ENCODE measurements at regions not wholly inside any gene's neighbourhood (a gene's known extent, or its start where the extent isn't known, plus 50 kb on each side); places are given as distances from the start of the nearest gene placed in this dataset.

DNA sequence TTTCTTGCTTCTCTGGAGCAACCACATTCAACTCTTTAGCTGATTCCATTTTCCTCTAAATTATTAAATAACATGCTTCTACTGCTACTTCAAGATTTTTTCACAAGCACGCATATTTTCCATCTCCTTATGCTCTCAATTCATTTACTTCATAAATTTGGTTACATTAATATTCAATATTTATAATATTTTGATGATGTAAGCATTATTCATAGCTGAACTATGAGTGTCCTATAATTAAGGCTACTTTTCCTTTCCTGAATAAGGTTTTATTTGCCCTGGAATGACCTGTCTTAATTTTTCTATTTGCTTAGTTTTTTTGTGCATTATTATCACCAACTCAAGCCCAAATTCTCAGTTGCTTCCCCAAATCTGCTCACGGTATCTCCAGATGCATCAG, 109.4 kb upstream of the ADPGK start:
- TF ChIP-seq, protein P1, sequence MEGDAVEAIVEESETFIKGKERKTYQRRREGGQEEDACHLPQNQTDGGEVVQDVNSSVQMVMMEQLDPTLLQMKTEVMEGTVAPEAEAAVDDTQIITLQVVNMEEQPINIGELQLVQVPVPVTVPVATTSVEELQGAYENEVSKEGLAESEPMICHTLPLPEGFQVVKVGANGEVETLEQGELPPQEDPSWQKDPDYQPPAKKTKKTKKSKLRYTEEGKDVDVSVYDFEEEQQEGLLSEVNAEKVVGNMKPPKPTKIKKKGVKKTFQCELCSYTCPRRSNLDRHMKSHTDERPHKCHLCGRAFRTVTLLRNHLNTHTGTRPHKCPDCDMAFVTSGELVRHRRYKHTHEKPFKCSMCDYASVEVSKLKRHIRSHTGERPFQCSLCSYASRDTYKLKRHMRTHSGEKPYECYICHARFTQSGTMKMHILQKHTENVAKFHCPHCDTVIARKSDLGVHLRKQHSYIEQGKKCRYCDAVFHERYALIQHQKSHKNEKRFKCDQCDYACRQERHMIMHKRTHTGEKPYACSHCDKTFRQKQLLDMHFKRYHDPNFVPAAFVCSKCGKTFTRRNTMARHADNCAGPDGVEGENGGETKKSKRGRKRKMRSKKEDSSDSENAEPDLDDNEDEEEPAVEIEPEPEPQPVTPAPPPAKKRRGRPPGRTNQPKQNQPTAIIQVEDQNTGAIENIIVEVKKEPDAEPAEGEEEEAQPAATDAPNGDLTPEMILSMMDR (IDR thresholded peaks at IDR 0.05; ENCODE audit: low read depth, low read length): no peak
- TF ChIP-seq POLR2A (IDR thresholded peaks at IDR 0.05; ENCODE audit: extremely low read depth, insufficient read length): no peak
